GM12878 (cell line): ENCODE measurements at regions not wholly inside any gene's neighbourhood (a gene's known extent, or its start where the extent isn't known, plus 50 kb on each side); places are given as distances from the start of the nearest gene placed in this dataset.

Experiments
- POLR2AphosphoS5 ChIP-seq: IDR thresholded peaks from 2 replicates; pipeline ENCODE4 v1.6.1; 2011; ENCODE audit warnings: mild to moderate bottlenecking, low read length, inconsistent platforms
- RAD21 ChIP-seq: IDR thresholded peaks from 2 replicates; pipeline ENCODE4 v1.6.1; 2011; ENCODE audit warnings: mild to moderate bottlenecking, low read depth, low read length, moderate library complexity; ENCODE audit not compliant: insufficient read depth
- REST ChIP-seq: IDR thresholded peaks from 2 replicates; pipeline ENCODE4 v1.6.1; 2012; ENCODE audit warnings: mild to moderate bottlenecking, low read depth, low read length
- YBX1 ChIP-seq: fragments of 450-650 bp; IDR thresholded peaks from 2 replicates; pipeline ENCODE4 v1.6.1; 2016; ENCODE audit warnings: antibody characterized with exemption
- ZNF384 ChIP-seq: IDR thresholded peaks from 2 replicates; pipeline ENCODE4 v1.6.1; 2012; ENCODE audit warnings: low read depth, mild to moderate bottlenecking, low read length, improper control_type of control experiment, borderline replicate concordance

- no peak for TF ChIP-seq ZNF384
- TF ChIP-seq POLR2AphosphoS5, result no peak
- no peak for TF ChIP-seq REST
- TF ChIP-seq RAD21, result no peak
- TF ChIP-seq YBX1, result no peak
These were observed 101.2 kb downstream of the RPS24 start for GRCh38 chr10:78134773-78135306.
